Transverse colon (tissue), 4 donors: ENCODE measurements at regions not wholly inside any gene's neighbourhood (a gene's known extent, or its start where the extent isn't known, plus 50 kb on each side); places are given as distances from the start of the nearest gene placed in this dataset.

Experiments
- POLR2AphosphoS5 ChIP-seq, 3 donors: sonication (generic); formaldehyde crosslinking; IDR thresholded peaks; one replicate each; pipeline ENCODE4 v1.6.1; 2016; ENCODE audit warnings: antibody characterized with exemption in 3 of 3
- TF ChIP-seq, protein P1 (sequence below), 5 experiments: fragments of 200-600 bp in 3 of 5; fragments of 450-650 bp in 2 of 5; sonication (generic) in 3 of 5; IDR thresholded peaks; 1 replicate in 2 of 5; 2 replicates in 3 of 5; pipeline ENCODE4 v1.5.1; 2016 to 2017; ENCODE audit warnings: antibody characterized with exemption in 5 of 5, inconsistent platforms in 3 of 5, mild to moderate bottlenecking in 2 of 5, moderate library complexity in 1 of 5

DNA sequence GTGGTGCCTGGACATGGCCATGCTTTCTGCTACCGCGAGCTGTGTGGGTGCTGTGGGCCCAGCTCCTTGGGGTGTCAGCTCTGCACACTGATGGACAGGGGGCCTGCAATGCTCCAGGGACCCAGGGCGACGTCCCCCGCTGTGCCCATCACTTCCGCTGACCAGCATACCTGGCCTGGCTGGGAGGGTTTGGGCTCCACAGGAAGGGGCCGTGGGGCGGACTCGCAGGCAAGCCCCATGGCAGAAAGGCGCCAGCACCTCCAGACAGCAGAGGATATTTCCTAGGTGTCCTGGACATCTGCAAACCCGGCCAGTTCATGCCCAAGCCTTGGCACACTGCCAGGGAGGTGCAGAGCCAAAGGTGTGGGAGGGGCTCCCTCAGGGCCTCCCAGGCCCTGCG is 295.8 kb upstream of the IRX4 start:
- TF ChIP-seq, protein P1, sequence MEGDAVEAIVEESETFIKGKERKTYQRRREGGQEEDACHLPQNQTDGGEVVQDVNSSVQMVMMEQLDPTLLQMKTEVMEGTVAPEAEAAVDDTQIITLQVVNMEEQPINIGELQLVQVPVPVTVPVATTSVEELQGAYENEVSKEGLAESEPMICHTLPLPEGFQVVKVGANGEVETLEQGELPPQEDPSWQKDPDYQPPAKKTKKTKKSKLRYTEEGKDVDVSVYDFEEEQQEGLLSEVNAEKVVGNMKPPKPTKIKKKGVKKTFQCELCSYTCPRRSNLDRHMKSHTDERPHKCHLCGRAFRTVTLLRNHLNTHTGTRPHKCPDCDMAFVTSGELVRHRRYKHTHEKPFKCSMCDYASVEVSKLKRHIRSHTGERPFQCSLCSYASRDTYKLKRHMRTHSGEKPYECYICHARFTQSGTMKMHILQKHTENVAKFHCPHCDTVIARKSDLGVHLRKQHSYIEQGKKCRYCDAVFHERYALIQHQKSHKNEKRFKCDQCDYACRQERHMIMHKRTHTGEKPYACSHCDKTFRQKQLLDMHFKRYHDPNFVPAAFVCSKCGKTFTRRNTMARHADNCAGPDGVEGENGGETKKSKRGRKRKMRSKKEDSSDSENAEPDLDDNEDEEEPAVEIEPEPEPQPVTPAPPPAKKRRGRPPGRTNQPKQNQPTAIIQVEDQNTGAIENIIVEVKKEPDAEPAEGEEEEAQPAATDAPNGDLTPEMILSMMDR (IDR thresholded peaks at IDR 0.05), result no peak
- TF ChIP-seq POLR2AphosphoS5 (IDR thresholded peaks at IDR 0.05), result no peak
